ENCODE measurements at regions not wholly inside any gene's neighbourhood (a gene's known extent, or its start where the extent isn't known, plus 50 kb on each side); places are given as distances from the start of the nearest gene placed in this dataset.
"Not testable (repeated sequence)": the region's sequence is repeated elsewhere in the genome, so short reads cannot be mapped to it uniquely, and the experiment has no call there.

DNA sequence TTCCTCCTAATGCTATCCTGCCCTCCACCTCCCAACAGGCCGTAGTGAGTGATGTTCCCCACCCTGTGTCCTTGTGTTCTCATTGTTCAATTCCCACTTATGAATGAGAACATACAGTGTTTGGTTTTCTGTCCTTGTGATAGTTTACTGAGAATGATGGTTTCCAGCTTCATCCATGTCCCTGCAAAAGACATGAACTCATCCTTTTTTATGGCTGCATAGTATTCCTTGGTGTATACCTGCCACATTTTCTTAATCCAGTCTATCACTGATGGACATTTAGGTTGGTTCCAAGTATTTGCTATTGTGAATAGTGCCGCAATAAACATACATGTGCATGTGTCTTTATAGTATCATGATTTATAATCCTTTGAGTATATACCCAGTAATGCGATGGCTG is 88.5 kb upstream of the PABPC3 start:
- TF ChIP-seq, protein P1, sequence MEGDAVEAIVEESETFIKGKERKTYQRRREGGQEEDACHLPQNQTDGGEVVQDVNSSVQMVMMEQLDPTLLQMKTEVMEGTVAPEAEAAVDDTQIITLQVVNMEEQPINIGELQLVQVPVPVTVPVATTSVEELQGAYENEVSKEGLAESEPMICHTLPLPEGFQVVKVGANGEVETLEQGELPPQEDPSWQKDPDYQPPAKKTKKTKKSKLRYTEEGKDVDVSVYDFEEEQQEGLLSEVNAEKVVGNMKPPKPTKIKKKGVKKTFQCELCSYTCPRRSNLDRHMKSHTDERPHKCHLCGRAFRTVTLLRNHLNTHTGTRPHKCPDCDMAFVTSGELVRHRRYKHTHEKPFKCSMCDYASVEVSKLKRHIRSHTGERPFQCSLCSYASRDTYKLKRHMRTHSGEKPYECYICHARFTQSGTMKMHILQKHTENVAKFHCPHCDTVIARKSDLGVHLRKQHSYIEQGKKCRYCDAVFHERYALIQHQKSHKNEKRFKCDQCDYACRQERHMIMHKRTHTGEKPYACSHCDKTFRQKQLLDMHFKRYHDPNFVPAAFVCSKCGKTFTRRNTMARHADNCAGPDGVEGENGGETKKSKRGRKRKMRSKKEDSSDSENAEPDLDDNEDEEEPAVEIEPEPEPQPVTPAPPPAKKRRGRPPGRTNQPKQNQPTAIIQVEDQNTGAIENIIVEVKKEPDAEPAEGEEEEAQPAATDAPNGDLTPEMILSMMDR (IDR thresholded peaks at IDR 0.05) = not testable (repeated sequence)
- not testable (repeated sequence) for TF ChIP-seq POLR2A (IDR thresholded peaks at IDR 0.05)
